KMS-11 (cell line): ENCODE measurements at regions not wholly inside any gene's neighbourhood (a gene's known extent, or its start where the extent isn't known, plus 50 kb on each side); places are given as distances from the start of the nearest gene placed in this dataset.

Experiments used
- H2AFZ ChIP-seq: fragments of 200-600 bp; sonication (generic); 2 replicates; pipeline ENCODE4 v1.6.1; 2016; ENCODE audit warnings: antibody characterized with exemption, mixed run types, low read depth
- H3K27ac ChIP-seq: fragments of 200-600 bp; sonication (generic); 2 replicates; pipeline ENCODE4 v1.6.1; 2016; ENCODE audit warnings: mild to moderate bottlenecking, mixed run types
- H3K27me3 ChIP-seq: fragments of 200-600 bp; sonication (generic); 2 replicates; pipeline ENCODE4 v1.6.1; 2017; ENCODE audit warnings: mild to moderate bottlenecking, low read depth, mixed run types, moderate library complexity; ENCODE audit not compliant: insufficient read depth
- H3K36me3 ChIP-seq: fragments of 200-600 bp; sonication (generic); 2 replicates; pipeline ENCODE4 v1.6.1; 2017; ENCODE audit warnings: mild to moderate bottlenecking, mixed run types; ENCODE audit not compliant: insufficient read depth
- H3K4me1 ChIP-seq: fragments of 200-600 bp; sonication (generic); 2 replicates; pipeline ENCODE4 v1.6.1; 2016; ENCODE audit warnings: mild to moderate bottlenecking, low read depth, mixed run types; ENCODE audit not compliant: poor library complexity, severe bottlenecking
- H3K4me2 ChIP-seq: fragments of 200-600 bp; sonication (generic); 2 replicates; pipeline ENCODE4 v1.7.0; 2016; ENCODE audit warnings: mild to moderate bottlenecking, mixed run types
- H3K4me3 ChIP-seq: fragments of 200-600 bp; sonication (generic); IDR thresholded peaks from 2 replicates; pipeline ENCODE4 v1.6.1; 2017; ENCODE audit warnings: low read depth, low read length, mixed read lengths; ENCODE audit not compliant: insufficient read depth
- H3K79me2 ChIP-seq: fragments of 200-600 bp; sonication (generic); 2 replicates; pipeline ENCODE4 v1.6.1; 2016; ENCODE audit warnings: low read depth, mixed run types; ENCODE audit not compliant: insufficient read depth
- H3K9ac ChIP-seq: fragments of 200-600 bp; sonication (generic); 2 replicates; pipeline ENCODE4 v1.6.1; 2016; ENCODE audit warnings: mild to moderate bottlenecking, mixed run types
- H4K20me1 ChIP-seq: fragments of 200-600 bp; sonication (generic); 2 replicates; pipeline ENCODE4 v1.6.1; 2016; ENCODE audit warnings: mild to moderate bottlenecking, mixed run types; ENCODE audit not compliant: insufficient read depth
- CTCF ChIP-seq: fragments of 200-600 bp; sonication (generic); conservative IDR thresholded peaks from 2 replicates; pipeline ENCODE4 v1.6.1; 2017; ENCODE audit warnings: low read depth, mild to moderate bottlenecking, antibody characterized with exemption, low read length, moderate library complexity, mixed read lengths

- TF ChIP-seq CTCF: no peak
- Histone ChIP-seq H3K4me1 (no peaks in the 10 kb centered on the region), H2AFZ (no peak overlapping the region), H3K79me2 (no peaks in the 10 kb centered on the region), H3K4me3 (no peak overlapping the region), H3K27ac (no peak overlapping the region), H3K27me3 (no peaks in the 10 kb centered on the region), H3K4me2 (no peak overlapping the region), H3K36me3 (no peaks in the 10 kb centered on the region), H4K20me1 (no peaks in the 10 kb centered on the region), H3K9ac (no peak overlapping the region)
Observed at GRCh38 chr7:16236381-16236780, 185.0 kb downstream of the CRPPA start.

GRCh38 chr7:16235147-16236114 lies 185.9 kb downstream of the CRPPA start:
- Histone ChIP-seq H3K36me3 (no peaks in the 10 kb centered on the region), H3K4me2 (no peak overlapping the region), H3K9ac (no peak overlapping the region), H3K27me3 (no peaks in the 10 kb centered on the region), H3K27ac (no peak overlapping the region), H3K79me2 (no peaks in the 10 kb centered on the region), H2AFZ (no peak overlapping the region), H3K4me3 (no peak overlapping the region), H4K20me1 (no peaks in the 10 kb centered on the region), H3K4me1 (no peaks in the 10 kb centered on the region)
- no peak for TF ChIP-seq CTCF

DNA sequence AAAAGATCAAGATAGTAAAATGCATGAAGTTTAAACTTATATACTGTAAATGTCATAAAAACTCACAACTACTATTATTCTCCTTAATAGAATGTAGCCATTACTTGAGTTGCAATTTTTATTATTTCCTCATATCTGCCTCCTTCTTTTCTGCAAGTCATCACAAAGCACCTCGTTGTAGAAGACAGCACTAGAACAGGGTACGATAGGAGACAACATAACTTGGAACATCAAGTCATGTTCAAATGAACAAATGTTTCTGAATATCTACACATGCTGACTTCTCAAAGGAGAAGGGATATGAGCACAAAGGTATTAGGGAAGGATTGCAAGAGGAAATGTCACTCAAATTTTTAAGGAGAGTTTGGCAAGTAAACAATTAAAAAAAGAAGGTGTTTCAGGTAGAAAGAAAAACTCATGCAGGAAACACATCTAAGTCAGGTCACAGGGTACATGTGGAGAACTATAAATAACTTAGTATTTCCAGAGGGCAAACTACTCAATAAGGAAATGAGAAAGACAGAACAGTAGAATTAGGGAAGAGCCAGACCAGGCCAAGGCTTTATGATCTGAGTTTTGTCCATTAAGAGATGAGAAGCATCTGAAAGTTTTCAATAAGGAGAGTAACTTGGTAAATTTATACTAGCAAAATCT lies 186.7 kb downstream of the CRPPA start:
- H3K4me1 ChIP-seq: no peaks in the 10 kb centered on the region
- no peaks in the 10 kb centered on the region for H3K79me2 ChIP-seq
- no peak overlapping the region for H2AFZ ChIP-seq
- H3K4me3 ChIP-seq: no peak overlapping the region
- no peak for TF ChIP-seq CTCF
- H4K20me1 ChIP-seq: no peaks in the 10 kb centered on the region
- H3K27ac ChIP-seq: no peak overlapping the region
- no peaks in the 10 kb centered on the region for H3K27me3 ChIP-seq
- H3K9ac ChIP-seq: no peak overlapping the region
- H3K36me3 ChIP-seq: no peaks in the 10 kb centered on the region
- no peak overlapping the region for H3K4me2 ChIP-seq

DNA sequence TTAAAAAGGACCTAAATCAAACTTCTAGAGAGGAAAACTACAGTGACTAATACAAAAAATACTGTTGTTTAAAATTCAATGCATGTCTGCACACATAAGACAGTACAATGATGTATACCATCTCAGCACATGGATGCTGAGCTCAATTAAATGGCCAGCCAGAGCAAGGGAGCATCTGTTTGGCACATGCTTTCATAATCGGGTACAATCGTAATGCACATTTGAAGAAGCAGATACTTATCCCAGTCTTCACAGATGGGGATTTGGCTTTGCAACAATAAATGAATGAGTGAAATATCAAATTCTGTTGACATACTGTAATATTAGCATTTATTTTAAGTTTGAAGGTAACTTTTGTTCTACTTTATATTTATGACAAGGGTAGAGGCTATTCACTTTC lies 187.8 kb downstream of the CRPPA start:
- H4K20me1 ChIP-seq: no peaks in the 10 kb centered on the region
- H3K4me1 ChIP-seq: no peaks in the 10 kb centered on the region
- no peaks in the 10 kb centered on the region for H3K27me3 ChIP-seq
- no peak overlapping the region for H3K4me3 ChIP-seq
- no peak overlapping the region for H3K9ac ChIP-seq
- H3K36me3 ChIP-seq: no peaks in the 10 kb centered on the region
- TF ChIP-seq CTCF: no peak
- no peak overlapping the region for H3K27ac ChIP-seq
- no peak overlapping the region for H2AFZ ChIP-seq
- H3K79me2 ChIP-seq: no peaks in the 10 kb centered on the region
- H3K4me2 ChIP-seq: no peak overlapping the region
